HG03108 (cell line): ENCODE measurements at regions not wholly inside any gene's neighbourhood (a gene's known extent, or its start where the extent isn't known, plus 50 kb on each side); places are given as distances from the start of the nearest gene placed in this dataset.
"Not testable (repeated sequence)": the region's sequence is repeated elsewhere in the genome, so short reads cannot be mapped to it uniquely, and the experiment has no call there.

Source experiments
- ATAC-seq: cut with Tn5 transposase; IDR thresholded peaks from one replicate; pipeline ENCODE4 v1.9.1; 2021; ENCODE audit warnings: moderate library complexity; ENCODE audit not compliant: unreplicated experiment

DNA sequence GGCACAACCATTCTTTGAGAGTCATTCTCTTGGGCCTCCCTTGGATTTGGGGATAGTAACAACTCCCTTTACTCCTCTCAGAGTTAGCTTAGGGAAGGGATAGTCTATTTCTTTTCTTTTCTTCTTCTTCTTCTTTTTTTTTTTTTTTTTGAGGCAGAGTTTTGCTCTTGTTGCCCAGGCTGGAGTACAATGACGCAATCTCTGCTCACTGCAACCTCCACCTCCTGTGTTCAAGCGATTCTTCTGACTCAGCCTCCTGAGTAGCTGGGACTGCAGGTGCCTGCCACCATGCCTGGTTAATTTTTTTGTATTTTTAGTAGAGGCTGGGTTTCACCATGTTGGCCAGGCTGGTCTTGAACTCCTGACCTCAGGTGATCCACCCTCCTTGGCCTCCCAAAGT is 465.8 kb downstream of the PLCL1 start:
- not testable (repeated sequence) for ATAC-seq

DNA sequence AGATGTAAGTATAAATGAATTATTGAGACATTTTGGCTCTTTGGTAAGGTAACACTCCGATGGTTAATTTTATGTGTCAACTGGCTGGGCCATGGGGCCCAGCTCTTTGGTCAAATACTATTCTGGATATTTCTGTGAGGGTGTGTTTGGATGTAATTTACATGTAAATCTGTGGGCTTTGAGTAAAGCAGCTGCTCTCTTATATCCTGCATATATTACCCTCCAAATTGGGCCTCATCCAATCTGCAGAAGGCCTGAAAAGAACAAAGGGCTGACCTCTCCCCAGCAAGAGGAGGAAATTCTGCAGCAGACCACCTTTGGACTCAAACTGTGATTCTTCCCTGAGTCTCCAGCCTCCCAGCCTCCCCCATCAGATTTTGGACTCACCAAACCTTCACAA is 464.1 kb downstream of the PLCL1 start:
- ATAC-seq = no peak

GRCh38 chr2:198259496-198259895 is 455.1 kb downstream of the PLCL1 start:
- no peak for ATAC-seq

- no peak for ATAC-seq
Measured at GRCh38 chr2:198254536-198255090, 450.2 kb downstream of the PLCL1 start.

- no peak for ATAC-seq
Measured at GRCh38 chr2:198253995-198254394, 449.6 kb downstream of the PLCL1 start.

DNA sequence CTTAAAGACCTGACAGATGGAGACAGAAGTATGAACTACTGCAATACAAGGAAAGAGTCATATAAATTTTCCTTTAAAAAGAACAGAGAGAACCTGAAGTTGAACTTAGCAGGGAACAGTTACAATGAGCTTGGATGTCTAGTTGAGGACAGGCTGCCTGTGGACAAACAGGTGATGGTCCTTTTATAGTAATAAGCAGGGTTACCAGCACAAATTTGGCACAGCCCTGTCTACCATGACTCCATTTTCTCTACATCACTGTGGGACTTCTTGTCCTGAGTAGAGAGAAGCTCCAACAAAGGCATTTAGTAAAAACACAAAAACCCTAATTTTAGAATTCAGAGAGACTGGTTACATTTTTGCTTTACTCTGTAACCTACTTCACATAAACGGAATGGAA is 448.1 kb downstream of the PLCL1 start:
- ATAC-seq = no peak

GRCh38 chr2:198242093-198242492 is 437.7 kb downstream of the PLCL1 start:
- ATAC-seq = no peak

GRCh38 chr2:198238429-198238828 is 434.0 kb downstream of the PLCL1 start:
- ATAC-seq = no peak

GRCh38 chr2:198236338-198236737 is 431.9 kb downstream of the PLCL1 start:
- no peak for ATAC-seq

- no peak for ATAC-seq
Measured at GRCh38 chr2:198232281-198232680, 427.9 kb downstream of the PLCL1 start.

DNA sequence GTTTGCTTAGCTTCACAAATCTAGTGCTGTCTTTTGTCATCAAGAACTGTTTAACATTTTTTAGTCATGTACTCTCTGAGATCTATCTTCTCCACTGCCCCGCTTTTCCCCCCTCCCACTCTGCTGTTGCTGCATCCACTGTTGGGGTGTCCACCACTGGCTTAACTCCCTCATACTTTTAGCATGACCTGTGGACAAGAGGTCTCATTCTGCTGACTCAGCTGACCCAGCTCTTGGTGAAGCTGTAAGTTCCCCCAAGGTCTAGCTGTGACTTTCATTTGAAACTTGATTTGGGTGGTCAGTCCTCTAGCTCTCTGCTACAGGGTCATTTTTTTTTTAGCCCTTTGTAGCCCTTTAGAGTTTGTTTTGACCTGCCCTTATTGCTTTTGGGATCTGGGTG is 427.2 kb downstream of the PLCL1 start:
- no peak for ATAC-seq

DNA sequence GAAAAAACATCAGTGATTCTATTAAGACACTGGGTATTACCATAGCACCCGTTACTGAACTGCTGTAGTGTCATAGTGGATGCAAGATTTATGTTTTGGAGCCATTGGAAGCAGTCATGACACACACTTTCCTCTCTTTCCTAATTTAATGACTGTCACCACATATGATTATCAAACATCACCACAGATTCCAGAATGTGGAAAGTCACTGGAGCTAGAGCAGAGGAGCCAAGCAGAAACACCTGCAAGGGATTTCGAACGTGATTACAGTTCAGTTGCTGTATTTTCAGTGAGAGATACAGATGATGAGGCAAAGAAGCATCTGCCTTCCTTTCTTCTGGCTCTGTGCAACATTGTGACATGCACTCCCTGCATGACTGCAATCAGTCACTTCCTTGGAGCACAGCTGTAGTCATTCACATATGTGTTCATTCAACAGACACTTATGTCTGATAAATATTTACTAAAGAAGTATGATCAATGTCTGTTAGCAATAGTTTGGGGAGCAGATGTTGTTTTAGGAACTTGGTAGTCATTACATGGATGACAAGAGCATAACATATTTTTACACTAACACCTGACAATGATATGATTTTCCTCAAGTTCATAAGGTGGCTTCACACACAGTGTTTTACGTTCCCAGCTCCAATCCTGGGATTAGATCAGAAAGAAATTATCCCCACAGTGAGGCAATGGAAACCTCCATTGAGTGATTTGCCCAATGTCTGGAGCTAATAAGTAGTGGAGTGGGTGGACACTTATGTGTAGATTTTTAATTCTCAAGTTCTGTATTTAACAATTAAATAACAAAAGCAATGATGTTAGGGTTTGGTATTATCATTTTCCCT is 416.6 kb downstream of the PLCL1 start:
- no peak for ATAC-seq

DNA sequence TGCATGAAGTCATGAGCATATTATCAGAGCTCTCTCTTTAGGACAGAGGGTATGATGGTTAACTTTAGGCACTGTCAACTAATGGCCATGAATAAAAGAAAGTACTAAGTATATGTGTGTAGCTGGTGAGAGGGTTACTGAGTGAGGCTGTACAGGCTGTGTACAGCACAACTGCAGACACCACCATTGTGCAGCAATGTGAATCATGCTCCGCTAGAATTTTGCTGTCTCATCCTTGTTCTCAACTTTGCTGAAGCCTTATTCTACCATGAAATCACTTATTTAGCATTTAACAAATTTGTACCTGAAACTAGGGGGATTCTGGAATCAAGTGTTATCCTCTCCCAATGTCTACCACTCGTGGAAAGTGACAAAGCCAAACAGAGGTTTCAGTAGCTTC is 414.9 kb downstream of the PLCL1 start:
- ATAC-seq = no peak

DNA sequence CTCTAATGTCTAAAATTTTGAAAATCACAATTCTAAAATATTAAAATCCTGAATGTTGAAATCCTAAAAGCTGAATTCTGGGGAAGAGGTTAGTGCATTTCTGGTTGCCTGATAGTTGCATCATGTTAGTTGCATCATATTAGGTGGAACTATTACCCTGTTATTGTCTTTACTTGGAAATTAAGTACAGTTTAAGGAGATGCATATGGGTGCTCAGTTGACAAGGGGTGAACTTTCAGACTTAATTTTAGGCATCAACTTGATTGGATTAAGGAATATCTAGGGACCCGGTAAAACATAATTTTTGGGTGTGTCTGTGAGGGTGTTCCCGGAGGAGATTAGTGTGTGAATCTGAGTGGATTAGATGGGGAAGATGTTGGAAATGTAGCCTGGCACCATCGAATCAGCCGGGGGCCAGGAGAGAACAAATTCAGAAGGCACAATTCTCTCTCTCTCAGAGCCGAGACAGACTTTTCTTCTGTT is 409.8 kb downstream of the PLCL1 start:
- no peak for ATAC-seq

DNA sequence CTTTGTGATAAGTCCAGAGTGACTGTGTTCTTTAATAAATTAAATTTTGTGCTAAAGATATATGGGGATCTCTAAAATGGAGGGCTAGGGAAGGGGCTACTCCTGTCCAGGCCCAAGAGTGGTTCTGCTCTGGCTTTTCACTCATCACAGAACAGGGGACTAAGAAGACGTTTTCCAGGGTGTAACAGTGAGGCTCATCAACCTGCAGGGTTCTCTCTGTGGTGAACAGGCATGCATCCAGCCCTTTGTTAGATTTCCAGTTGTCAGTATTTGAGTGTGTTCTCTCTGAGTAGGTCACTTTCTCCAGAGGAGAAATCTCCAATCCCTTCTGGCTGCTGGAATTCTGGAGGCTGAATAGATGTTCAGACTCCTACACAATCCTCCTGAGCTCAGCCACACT is 408.9 kb downstream of the PLCL1 start:
- no peak for ATAC-seq

- no peak for ATAC-seq
Measured at GRCh38 chr2:198211706-198212105, 407.3 kb downstream of the PLCL1 start.

DNA sequence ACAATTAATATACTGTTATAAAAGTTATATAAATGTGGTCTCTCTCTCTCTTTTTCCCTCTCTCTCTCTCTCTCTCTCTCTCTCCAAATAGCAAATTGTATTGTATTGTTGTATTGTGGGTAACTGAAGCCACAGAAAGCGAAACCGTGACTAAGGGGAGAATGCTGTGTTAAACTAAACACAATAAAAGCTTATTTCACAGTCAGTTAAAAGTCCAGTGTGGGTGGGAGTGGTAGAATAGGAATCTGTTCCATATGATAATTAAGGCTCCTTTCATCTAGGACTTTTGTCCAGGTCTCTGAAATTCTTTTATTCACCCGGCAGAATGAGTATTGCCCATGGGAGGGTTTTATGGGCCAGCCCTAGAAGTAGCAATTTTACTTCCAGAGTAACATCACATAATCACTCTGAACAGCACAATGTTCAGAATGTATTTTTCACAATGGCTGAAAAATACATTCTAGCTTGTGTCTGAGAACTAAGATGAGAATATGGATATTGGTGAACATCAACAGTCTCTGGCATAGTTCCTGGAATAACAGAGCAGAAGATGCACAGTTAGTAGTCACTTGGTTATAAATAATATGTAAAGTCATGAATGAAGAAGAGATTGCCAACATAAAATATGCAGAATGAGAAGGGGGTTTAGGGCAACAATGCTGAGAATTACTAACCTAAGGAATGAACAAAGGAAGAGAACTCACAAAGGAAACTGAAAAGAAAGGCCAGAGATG is 399.1 kb downstream of the PLCL1 start:
- ATAC-seq = no peak
